ENCODE measurements at regions not wholly inside any gene's neighbourhood (a gene's known extent, or its start where the extent isn't known, plus 50 kb on each side); places are given as distances from the start of the nearest gene placed in this dataset.
"Not testable (repeated sequence)": the region's sequence is repeated elsewhere in the genome, so short reads cannot be mapped to it uniquely, and the experiment has no call there.

GRCh38 chr13:83666141-83666540, 216.1 kb downstream of the SLITRK1 start:
- no peak overlapping the region for H3K4me3 ChIP-seq (ENCODE audit: low read depth, low read length)
- TF ChIP-seq ZNF560 (tag by site-specific recombination; IDR thresholded peaks at IDR 0.05; ENCODE audit: borderline replicate concordance) (no peak), ZNF658 (tag by site-specific recombination; IDR thresholded peaks at IDR 0.05) (no peak), ZNF544 (tag by site-specific recombination; IDR thresholded peaks at IDR 0.05) (no peak), KLF9 (tag by site-specific recombination; IDR thresholded peaks at IDR 0.05; ENCODE audit: low read depth) (no peak), ZNF529 (tag by site-specific recombination; IDR thresholded peaks at IDR 0.05; ENCODE audit: insufficient replicate concordance) (no peak)
- TF ChIP-seq, protein P1, sequence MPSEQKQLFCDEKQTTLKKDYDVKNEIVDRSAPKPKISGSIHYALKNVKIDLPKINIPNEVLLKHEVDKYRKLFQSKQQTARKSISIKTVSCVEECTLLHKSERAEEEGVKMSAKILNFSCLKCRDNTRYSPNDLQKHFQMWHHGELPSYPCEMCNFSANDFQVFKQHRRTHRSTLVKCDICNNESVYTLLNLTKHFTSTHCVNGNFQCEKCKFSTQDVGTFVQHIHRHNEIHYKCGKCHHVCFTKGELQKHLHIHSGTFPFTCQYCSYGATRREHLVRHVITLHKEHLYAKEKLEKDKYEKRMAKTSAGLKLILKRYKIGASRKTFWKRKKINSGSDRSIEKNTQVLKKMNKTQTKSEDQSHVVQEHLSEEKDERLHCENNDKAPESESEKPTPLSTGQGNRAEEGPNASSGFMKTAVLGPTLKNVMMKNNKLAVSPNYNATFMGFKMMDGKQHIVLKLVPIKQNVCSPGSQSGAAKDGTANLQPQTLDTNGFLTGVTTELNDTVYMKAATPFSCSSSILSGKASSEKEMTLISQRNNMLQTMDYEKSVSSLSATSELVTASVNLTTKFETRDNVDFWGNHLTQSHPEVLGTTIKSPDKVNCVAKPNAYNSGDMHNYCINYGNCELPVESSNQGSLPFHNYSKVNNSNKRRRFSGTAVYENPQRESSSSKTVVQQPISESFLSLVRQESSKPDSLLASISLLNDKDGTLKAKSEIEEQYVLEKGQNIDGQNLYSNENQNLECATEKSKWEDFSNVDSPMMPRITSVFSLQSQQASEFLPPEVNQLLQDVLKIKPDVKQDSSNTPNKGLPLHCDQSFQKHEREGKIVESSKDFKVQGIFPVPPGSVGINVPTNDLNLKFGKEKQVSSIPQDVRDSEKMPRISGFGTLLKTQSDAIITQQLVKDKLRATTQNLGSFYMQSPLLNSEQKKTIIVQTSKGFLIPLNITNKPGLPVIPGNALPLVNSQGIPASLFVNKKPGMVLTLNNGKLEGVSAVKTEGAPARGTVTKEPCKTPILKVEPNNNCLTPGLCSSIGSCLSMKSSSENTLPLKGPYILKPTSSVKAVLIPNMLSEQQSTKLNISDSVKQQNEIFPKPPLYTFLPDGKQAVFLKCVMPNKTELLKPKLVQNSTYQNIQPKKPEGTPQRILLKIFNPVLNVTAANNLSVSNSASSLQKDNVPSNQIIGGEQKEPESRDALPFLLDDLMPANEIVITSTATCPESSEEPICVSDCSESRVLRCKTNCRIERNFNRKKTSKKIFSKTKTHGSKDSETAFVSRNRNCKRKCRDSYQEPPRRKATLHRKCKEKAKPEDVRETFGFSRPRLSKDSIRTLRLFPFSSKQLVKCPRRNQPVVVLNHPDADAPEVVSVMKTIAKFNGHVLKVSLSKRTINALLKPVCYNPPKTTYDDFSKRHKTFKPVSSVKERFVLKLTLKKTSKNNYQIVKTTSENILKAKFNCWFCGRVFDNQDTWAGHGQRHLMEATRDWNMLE (tag by site-specific recombination; conservative IDR thresholded peaks at IDR 0.05; ENCODE audit: low read depth), result no peak
- H3K9me3 ChIP-seq (ENCODE audit: control insufficient read depth, insufficient read depth, low read depth, low read length), result no peaks in the 10 kb centered on the region
- ChIA-PET CTCF (no interaction called here), POLR2A (no interaction called here)
- H3K36me3 ChIP-seq (ENCODE audit: control insufficient read depth in 2 of 2, insufficient read depth in 1 of 2, low read length in 2 of 2), result no peaks in the 10 kb centered on the region
- H3K4me1 ChIP-seq (ENCODE audit: control insufficient read depth, insufficient read depth, low read length), result no peaks in the 10 kb centered on the region
- H3K27ac ChIP-seq (ENCODE audit: extremely low read depth, low read depth, low read length), result no peak overlapping the region

DNA sequence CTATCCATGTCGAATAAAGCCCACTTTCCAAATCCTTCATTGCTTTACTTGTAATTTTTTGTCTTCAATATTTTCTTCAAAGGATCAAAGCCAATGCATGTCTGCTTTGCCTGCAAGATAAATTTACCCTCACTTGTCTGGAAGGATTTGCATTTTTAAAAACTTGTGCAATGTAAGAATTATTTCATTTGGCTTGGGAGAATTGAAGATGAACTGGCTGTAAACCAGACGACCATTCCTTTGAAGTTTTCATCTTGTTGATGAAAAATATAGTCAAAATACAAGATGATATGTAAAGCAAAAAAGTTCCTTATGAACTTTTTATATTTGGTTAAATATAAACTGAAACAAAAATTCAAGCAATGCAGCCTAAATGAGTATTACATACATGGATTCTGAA, 225.0 kb downstream of the SLITRK1 start:
- TF ChIP-seq ZNF324 (tag by site-specific recombination; IDR thresholded peaks at IDR 0.05), result no peak
- TF ChIP-seq ZBTB48 (tag by site-specific recombination; IDR thresholded peaks at IDR 0.05), result no peak
- Histone ChIP-seq H3K4me3 (ENCODE audit: low read depth, low read length) (no peak overlapping the region), H3K9me3 (ENCODE audit: control insufficient read depth, insufficient read depth, low read depth, low read length) (no peaks in the 10 kb centered on the region), H3K4me1 (ENCODE audit: control insufficient read depth, insufficient read depth, low read length) (no peaks in the 10 kb centered on the region), H3K36me3 (ENCODE audit: control insufficient read depth in 2 of 2, insufficient read depth in 1 of 2, low read length in 2 of 2) (no peaks in the 10 kb centered on the region), H3K27ac (ENCODE audit: extremely low read depth, low read depth, low read length) (no peak overlapping the region)
- ChIA-PET POLR2A (no interaction called here), CTCF (interaction anchor here (0.6 kb wide), 1 partner anchor 991 kb away, joined by 3 read pairs; no protein-coding TSS in a partner anchor)

- POLR2A ChIA-PET; H3K36me3 ChIP-seq (ENCODE audit: control insufficient read depth in 2 of 2, insufficient read depth in 1 of 2, low read length in 2 of 2); H3K27ac ChIP-seq (ENCODE audit: extremely low read depth, low read depth, low read length); H3K4me3 ChIP-seq (ENCODE audit: low read depth, low read length); CTCF ChIA-PET; H3K4me1 ChIP-seq (ENCODE audit: control insufficient read depth, insufficient read depth, low read length); H3K9me3 ChIP-seq (ENCODE audit: control insufficient read depth, insufficient read depth, low read depth, low read length): not testable (repeated sequence)
Measured at GRCh38 chr13:83642617-83643016, 239.7 kb downstream of the SLITRK1 start.

GRCh38 chr13:83634601-83635000, 247.7 kb downstream of the SLITRK1 start:
- Histone ChIP-seq H3K36me3 (ENCODE audit: control insufficient read depth in 2 of 2, insufficient read depth in 1 of 2, low read length in 2 of 2) (no peaks in the 10 kb centered on the region), H3K4me1 (ENCODE audit: control insufficient read depth, insufficient read depth, low read length) (no peaks in the 10 kb centered on the region), H3K9me3 (ENCODE audit: control insufficient read depth, insufficient read depth, low read depth, low read length) (no peaks in the 10 kb centered on the region), H3K4me3 (ENCODE audit: low read depth, low read length) (no peak overlapping the region), H3K27ac (ENCODE audit: extremely low read depth, low read depth, low read length) (no peak overlapping the region)
- ChIA-PET CTCF (no interaction called here), POLR2A (no interaction called here)
- TF ChIP-seq ZNF548 (tag by site-specific recombination; IDR thresholded peaks at IDR 0.05) (no peak), ZNF26 (tag by site-specific recombination; IDR thresholded peaks at IDR 0.05) (no peak), PRDM6 (tag by site-specific recombination; IDR thresholded peaks at IDR 0.05) (no peak), YY1 (tag by site-specific recombination; IDR thresholded peaks at IDR 0.05) (no peak), MYNN (tag by site-specific recombination; IDR thresholded peaks at IDR 0.05; ENCODE audit: borderline replicate concordance) (no peak), ZNF24 (tag by site-specific recombination; IDR thresholded peaks at IDR 0.05) (no peak), ZEB2 (tag by site-specific recombination; IDR thresholded peaks at IDR 0.05) (no peak), ZNF555 (tag by site-specific recombination; conservative IDR thresholded peaks at IDR 0.05) (no peak), PRDM1 (tag by site-specific recombination; IDR thresholded peaks at IDR 0.05) (no peak), ZNF596 (tag by site-specific recombination; IDR thresholded peaks at IDR 0.05) (no peak), ZNF670 (tag by site-specific recombination; IDR thresholded peaks at IDR 0.05; ENCODE audit: low read depth) (no peak)
- TF ChIP-seq, protein P2, sequence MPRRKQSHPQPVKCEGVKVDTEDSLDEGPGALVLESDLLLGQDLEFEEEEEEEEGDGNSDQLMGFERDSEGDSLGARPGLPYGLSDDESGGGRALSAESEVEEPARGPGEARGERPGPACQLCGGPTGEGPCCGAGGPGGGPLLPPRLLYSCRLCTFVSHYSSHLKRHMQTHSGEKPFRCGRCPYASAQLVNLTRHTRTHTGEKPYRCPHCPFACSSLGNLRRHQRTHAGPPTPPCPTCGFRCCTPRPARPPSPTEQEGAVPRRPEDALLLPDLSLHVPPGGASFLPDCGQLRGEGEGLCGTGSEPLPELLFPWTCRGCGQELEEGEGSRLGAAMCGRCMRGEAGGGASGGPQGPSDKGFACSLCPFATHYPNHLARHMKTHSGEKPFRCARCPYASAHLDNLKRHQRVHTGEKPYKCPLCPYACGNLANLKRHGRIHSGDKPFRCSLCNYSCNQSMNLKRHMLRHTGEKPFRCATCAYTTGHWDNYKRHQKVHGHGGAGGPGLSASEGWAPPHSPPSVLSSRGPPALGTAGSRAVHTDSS (tag by site-specific recombination; IDR thresholded peaks at IDR 0.05), result no peak
